Spleen (tissue), 11 donors: ENCODE measurements at regions not wholly inside any gene's neighbourhood (a gene's known extent, or its start where the extent isn't known, plus 50 kb on each side); places are given as distances from the start of the nearest gene placed in this dataset.
"Not testable (repeated sequence)": the region's sequence is repeated elsewhere in the genome, so short reads cannot be mapped to it uniquely, and the experiment has no call there.

Experiments used
- DNase-seq: peaks from one replicate; pipeline ENCODE4 v3.0.0-alpha.2; 2020
- H3K27ac ChIP-seq, 8 donors: fragments of 200-600 bp; sonication (generic) in 7 of 8; 1 replicate in 4 of 8; 2 replicates in 4 of 8; pipeline versions ENCODE4 v1.5.0 to v1.8.0; 2016 to 2021; ENCODE audit warnings: inconsistent platforms in 4 of 8, mild to moderate bottlenecking in 4 of 8, moderate library complexity in 1 of 8
- H3K27me3 ChIP-seq, 7 donors: fragments of 200-600 bp; sonication (generic) in 6 of 7; replicated peaks in 1 of 7; 1 replicate in 4 of 7; 2 replicates in 3 of 7; pipeline versions ENCODE4 v1.5.0 to v1.8.0; 2016 to 2021; ENCODE audit warnings: inconsistent platforms in 3 of 7, mild to moderate bottlenecking in 1 of 7
- H3K36me3 ChIP-seq, 6 donors: fragments of 200-600 bp; sonication (generic) in 5 of 6; 1 replicate in 4 of 6; 2 replicates in 2 of 6; pipeline versions ENCODE4 v1.5.0 to v1.8.0; 2016 to 2021; ENCODE audit warnings: inconsistent platforms in 2 of 6
- H3K4me1 ChIP-seq, 6 donors: fragments of 200-600 bp; sonication (generic) in 5 of 6; 1 replicate in 3 of 6; 2 replicates in 3 of 6; pipeline versions ENCODE4 v1.5.0 to v1.8.0; 2016 to 2021; ENCODE audit warnings: inconsistent platforms in 3 of 6
- H3K4me3 ChIP-seq, 8 donors: fragments of 200-600 bp; sonication (generic) in 7 of 8; 1 replicate in 4 of 8; 2 replicates in 4 of 8; pipeline versions ENCODE4 v1.5.0 to v1.8.0; 2016 to 2021; ENCODE audit warnings: inconsistent platforms in 4 of 8, mild to moderate bottlenecking in 4 of 8, moderate library complexity in 2 of 8
- H3K9me3 ChIP-seq, 8 donors: fragments of 200-600 bp; sonication (generic) in 7 of 8; 1 replicate in 4 of 8; 2 replicates in 4 of 8; pipeline versions ENCODE4 v1.5.0 to v1.8.0; 2016 to 2021; ENCODE audit warnings: inconsistent platforms in 4 of 8
- POLR2A ChIP-seq, 3 donors: fragments of 450-650 bp; IDR thresholded peaks; one replicate each; pipeline ENCODE4 v1.5.1; 2017; ENCODE audit warnings: antibody characterized with exemption in 3 of 3, mild to moderate bottlenecking in 1 of 3
- POLR2AphosphoS5 ChIP-seq, 3 donors: sonication (generic); formaldehyde crosslinking; IDR thresholded peaks; one replicate each; pipeline ENCODE4 v1.5.1; 2017; ENCODE audit warnings: antibody characterized with exemption in 3 of 3
- WGBS, 5 donors: extraction: QIAGEN DNeasy Blood & Tissue Kit in 3 of 5; methylation state at CpG; one replicate each; pipeline versions ENCODE4 v1.1.5 to v1.1.7; 2013 to 2018; 5-methylcytosine and 5-hydroxymethylcytosine counted together
- intact Hi-C: fragments of 100-400 bp; cut with DNase I; formaldehyde crosslinking; loops from one replicate; pipeline ENCODE4 v1.15.0; 2023; ENCODE audit warnings: low total_unique reads
- TF ChIP-seq, protein P1 (sequence below), 11 experiments: fragments of 200-600 bp in 7 of 11; fragments of 450-650 bp in 4 of 11; sonication (generic) in 4 of 11; IDR thresholded peaks in 8 of 11; conservative IDR thresholded peaks in 3 of 11; 1 replicate in 7 of 11; 2 replicates in 4 of 11; pipeline versions ENCODE4 v1.4.0 to v1.8.0; 2016 to 2021; ENCODE audit warnings: antibody characterized with exemption in 11 of 11, inconsistent platforms in 4 of 11, mild to moderate bottlenecking in 1 of 11
- donor health status: healthy with polysubstance abuse.
- donor health status: DM: no; HTN: no; CAD: no; lungs with moderate emphysema.
- donor health status: DM: no; HTN: no; CAD: no.
- donor health status: Bipolar disorder and iron deficiency.
- donor health status: healthy.
- donor health status: DM: no; HTN: no; CAD: no.
- donor health status: DM: yes; HTN: yes; CAD: no.

DNA sequence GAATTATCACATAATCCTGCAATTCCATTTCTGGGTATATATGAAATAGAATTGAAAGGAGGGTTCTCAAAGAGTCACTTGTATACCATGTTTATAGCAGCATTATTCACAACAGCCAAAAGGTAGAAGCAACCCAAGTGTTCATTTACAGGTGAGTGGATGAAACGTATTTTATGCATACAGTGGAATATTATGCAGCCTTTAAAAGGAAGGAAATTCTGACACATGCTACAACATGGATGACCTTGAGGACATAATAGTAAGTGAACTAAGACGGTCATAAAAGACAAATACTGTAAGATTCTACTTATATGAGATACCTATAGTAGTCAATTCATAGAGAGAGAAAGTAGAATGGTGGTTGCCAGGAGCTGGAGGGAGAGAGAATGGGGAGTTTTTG is 110.8 kb upstream of the LIPC start:
- H3K27me3 ChIP-seq: no peaks in the 10 kb centered on the region
- no peak for DNase-seq
- 80 to 95% (median 93%) methylated on average over 2 of the region's 2 CpGs for WGBS, 5 donors
- no peak overlapping the region for H3K4me3 ChIP-seq
- TF ChIP-seq POLR2A (IDR thresholded peaks at IDR 0.05) (no peak), POLR2AphosphoS5 (IDR thresholded peaks at IDR 0.05) (no peak)
- TF ChIP-seq, protein P1, sequence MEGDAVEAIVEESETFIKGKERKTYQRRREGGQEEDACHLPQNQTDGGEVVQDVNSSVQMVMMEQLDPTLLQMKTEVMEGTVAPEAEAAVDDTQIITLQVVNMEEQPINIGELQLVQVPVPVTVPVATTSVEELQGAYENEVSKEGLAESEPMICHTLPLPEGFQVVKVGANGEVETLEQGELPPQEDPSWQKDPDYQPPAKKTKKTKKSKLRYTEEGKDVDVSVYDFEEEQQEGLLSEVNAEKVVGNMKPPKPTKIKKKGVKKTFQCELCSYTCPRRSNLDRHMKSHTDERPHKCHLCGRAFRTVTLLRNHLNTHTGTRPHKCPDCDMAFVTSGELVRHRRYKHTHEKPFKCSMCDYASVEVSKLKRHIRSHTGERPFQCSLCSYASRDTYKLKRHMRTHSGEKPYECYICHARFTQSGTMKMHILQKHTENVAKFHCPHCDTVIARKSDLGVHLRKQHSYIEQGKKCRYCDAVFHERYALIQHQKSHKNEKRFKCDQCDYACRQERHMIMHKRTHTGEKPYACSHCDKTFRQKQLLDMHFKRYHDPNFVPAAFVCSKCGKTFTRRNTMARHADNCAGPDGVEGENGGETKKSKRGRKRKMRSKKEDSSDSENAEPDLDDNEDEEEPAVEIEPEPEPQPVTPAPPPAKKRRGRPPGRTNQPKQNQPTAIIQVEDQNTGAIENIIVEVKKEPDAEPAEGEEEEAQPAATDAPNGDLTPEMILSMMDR (IDR thresholded peaks at IDR 0.05 in 8 of 11, conservative IDR thresholded peaks at IDR 0.05 in 3 of 11): no peak
- intact Hi-C loops: no loop called here
- H3K36me3 ChIP-seq: no peaks in the 10 kb centered on the region
- no peak overlapping the region for H3K27ac ChIP-seq
- H3K9me3 ChIP-seq: peaks cover 0 to 5% (median 0%) of the 10 kb centered on the region in 8 donors
- H3K4me1 ChIP-seq: no peaks in the 10 kb centered on the region

DNA sequence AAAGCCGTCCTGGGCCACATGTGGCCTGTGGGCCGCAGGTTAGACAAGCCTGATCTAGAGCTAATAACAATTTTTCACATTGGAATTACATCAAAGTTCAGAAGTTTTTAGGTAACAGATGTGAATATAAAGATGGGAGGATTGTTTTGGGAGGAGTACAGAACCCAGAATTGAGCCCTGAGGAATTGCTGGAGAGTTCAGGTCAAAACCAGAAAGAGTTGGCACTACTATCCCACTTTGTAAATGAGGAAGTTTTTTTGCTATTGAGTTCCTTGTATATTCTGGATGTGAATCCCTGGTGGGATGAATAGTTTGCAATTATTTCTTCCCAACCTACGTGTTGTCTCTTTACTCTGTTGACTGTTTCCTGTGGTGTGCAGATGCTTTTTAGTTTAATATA is 109.5 kb upstream of the LIPC start:
- no peaks in the 10 kb centered on the region for H3K4me1 ChIP-seq
- 87 to 95% (median 90%) methylated on average over 3 of the region's 3 CpGs for WGBS, 5 donors
- H3K27ac ChIP-seq: no peak overlapping the region
- H3K27me3 ChIP-seq: no peaks in the 10 kb centered on the region
- intact Hi-C loops: no loop called here
- H3K36me3 ChIP-seq: no peaks in the 10 kb centered on the region
- TF ChIP-seq POLR2AphosphoS5 (IDR thresholded peaks at IDR 0.05) (no peak), POLR2A (IDR thresholded peaks at IDR 0.05) (no peak)
- TF ChIP-seq, protein P1 (IDR thresholded peaks at IDR 0.05 in 8 of 11, conservative IDR thresholded peaks at IDR 0.05 in 3 of 11): no peak
- peaks cover 0 to 5% (median 0%) of the 10 kb centered on the region in 8 donors for H3K9me3 ChIP-seq
- no peak for DNase-seq
- H3K4me3 ChIP-seq: no peak overlapping the region

DNA sequence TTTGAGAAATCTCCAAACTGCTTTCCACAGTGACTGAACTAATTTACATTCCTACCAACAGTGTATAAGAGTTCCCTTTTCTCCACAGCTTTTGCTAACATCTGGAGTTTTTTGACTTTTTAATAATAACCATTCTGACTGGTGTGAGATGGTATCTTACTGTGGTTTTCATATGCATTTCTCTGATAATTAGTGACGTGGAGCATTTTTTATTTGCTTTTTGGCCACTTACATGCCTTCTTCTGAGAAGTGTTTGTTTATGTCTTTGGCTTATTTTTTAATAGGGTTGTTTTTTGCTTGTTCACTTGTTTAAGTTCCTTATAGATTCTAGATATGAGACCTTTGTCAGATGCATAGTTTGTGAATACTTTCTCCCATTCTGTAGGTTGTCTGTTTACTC is 108.5 kb upstream of the LIPC start:
- DNase-seq, H3K4me1 ChIP-seq, H3K4me3 ChIP-seq, H3K27ac ChIP-seq, intact Hi-C loops, H3K36me3 ChIP-seq, H3K27me3 ChIP-seq: not testable (repeated sequence)
- H3K9me3 ChIP-seq: peaks cover 0 to 12% (median 3%) of the 10 kb centered on the region in 8 donors
- WGBS, 5 donors: 21 to 52% (median 34%) methylated on average over 1 of the region's 1 CpG

DNA sequence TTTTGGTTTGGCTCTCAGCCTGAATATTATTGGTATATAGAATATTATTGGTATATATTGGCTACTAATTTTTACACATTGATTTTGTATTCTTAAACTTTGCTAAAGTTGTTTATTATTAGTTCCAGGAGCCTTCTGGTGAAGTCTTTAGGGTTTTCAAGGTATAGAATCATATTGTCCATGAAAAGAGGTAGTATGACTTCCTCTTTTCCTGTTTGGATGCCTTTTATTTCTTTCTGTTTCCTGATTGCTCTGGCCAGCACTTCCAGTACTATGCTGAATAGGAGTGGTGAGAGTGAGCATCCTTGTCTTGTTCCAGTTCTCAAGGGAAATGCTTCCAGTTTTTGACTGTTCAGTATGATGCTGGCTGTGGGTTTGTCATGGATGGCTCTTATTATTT is 107.3 kb upstream of the LIPC start:
- no peak overlapping the region for H3K27ac ChIP-seq
- intact Hi-C loops: no loop called here

More for the DNA sequence above, 107.3 kb upstream of the LIPC start:
- H3K4me1 ChIP-seq: peaks cover 0 to 4% (median 0%) of the 10 kb centered on the region in 6 donors
- DNase-seq: no peak
- no peaks in the 10 kb centered on the region for H3K27me3 ChIP-seq
- H3K4me3 ChIP-seq: no peak overlapping the region
- H3K36me3 ChIP-seq: no peaks in the 10 kb centered on the region
- TF ChIP-seq, protein P1 (IDR thresholded peaks at IDR 0.05 in 8 of 11, conservative IDR thresholded peaks at IDR 0.05 in 3 of 11): no peak
- TF ChIP-seq POLR2A (IDR thresholded peaks at IDR 0.05): no peak
- TF ChIP-seq POLR2AphosphoS5 (IDR thresholded peaks at IDR 0.05): no peak
- H3K9me3 ChIP-seq: peaks cover 0 to 12% (median 3%) of the 10 kb centered on the region in 8 donors
